22Rv1 (cell line): ENCODE measurements at regions not wholly inside any gene's neighbourhood (a gene's known extent, or its start where the extent isn't known, plus 50 kb on each side); places are given as distances from the start of the nearest gene placed in this dataset.
"Not testable (repeated sequence)": the region's sequence is repeated elsewhere in the genome, so short reads cannot be mapped to it uniquely, and the experiment has no call there.

Source experiments
- H3K27ac ChIP-seq: fragments of 450-650 bp; 2 replicates; pipeline ENCODE4 v1.5.1; 2017
- ZFX ChIP-seq: fragments of 450-650 bp; IDR thresholded peaks from 2 replicates; pipeline ENCODE4 v1.6.1; 2017; ENCODE audit warnings: antibody characterized with exemption, borderline replicate concordance
- TF ChIP-seq, protein P1 (sequence below): fragments of 450-650 bp; IDR thresholded peaks from 2 replicates; pipeline ENCODE4 v1.5.1; 2017; ENCODE audit warnings: mild to moderate bottlenecking

DNA sequence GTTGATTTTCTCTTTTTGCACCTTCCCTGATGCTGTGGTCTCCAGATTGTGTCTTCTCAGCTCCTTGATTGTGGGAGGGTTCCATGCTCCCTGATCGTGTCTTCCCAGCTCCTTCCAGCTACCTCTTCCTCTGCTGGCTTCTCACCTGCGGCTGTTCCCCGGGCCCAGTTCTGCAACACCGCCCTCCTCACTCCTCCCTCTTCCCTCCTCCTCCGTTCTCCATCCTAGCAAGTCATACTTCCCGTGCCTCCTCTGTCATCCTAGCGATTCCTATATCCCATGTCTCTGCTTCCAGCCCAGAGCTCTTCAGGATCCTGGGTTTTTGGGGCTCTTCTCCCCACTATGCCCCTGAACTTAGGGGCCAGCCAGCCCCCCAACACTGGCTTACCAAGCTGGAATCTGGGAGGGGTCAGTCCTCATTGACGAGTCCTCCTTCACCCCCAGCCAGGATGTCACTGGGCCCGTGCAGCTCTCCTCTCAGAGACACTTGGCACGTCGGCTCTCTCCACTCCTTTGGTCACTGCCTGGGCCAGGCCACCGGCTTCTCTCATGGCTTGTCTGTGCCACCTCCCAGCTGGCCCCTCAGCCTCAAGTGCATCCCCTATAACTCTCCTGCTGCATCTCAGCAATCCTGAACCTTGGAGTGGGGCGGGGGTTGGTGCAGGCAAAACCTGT, 255.4 kb upstream of the MVB12B start:
- no peak overlapping the region for H3K27ac ChIP-seq
- no peak for TF ChIP-seq ZFX
- TF ChIP-seq, protein P1, sequence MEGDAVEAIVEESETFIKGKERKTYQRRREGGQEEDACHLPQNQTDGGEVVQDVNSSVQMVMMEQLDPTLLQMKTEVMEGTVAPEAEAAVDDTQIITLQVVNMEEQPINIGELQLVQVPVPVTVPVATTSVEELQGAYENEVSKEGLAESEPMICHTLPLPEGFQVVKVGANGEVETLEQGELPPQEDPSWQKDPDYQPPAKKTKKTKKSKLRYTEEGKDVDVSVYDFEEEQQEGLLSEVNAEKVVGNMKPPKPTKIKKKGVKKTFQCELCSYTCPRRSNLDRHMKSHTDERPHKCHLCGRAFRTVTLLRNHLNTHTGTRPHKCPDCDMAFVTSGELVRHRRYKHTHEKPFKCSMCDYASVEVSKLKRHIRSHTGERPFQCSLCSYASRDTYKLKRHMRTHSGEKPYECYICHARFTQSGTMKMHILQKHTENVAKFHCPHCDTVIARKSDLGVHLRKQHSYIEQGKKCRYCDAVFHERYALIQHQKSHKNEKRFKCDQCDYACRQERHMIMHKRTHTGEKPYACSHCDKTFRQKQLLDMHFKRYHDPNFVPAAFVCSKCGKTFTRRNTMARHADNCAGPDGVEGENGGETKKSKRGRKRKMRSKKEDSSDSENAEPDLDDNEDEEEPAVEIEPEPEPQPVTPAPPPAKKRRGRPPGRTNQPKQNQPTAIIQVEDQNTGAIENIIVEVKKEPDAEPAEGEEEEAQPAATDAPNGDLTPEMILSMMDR: no peak

DNA sequence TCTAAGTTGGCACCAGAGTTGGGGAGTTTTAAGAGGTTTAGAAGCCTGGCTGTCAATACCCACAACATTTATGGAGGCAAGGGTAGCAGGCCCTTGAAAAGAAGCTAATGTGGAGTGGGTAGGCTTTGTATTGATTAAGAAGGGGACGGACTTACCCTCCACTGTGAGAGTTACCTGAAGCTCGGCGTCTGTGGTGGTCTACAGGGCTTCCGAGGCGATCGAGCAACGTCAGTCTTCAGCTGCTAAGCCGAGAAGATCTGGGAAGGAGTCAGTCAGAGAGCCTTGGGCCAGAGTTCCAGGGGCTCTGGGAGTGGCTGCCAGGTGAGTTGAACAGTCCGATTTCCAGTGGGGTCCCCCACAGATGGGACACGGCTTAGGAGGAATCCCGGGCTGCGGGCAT, 249.0 kb upstream of the MVB12B start:
- H3K27ac ChIP-seq: not testable (repeated sequence)

DNA sequence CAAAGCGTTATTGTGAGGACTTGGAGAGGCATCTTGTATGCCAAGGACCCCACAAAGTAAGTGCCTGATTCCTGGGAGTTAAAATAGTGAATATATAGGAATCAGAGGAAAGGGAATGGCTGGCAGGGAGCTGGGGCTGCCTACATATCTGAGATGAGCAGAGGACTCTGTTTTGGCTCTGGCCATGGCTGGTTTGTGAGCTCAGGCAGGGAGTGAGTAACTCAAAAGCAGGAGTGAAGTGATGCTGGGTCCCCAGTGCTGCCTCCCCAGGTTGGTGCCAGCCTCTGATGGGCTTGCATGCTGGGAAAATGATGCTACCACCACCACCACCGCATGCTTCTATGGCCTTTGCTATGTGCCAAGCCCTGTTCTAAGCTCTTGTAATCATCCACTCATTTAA, 246.0 kb upstream of the MVB12B start:
- H3K27ac ChIP-seq: no peak overlapping the region
- TF ChIP-seq, protein P1: no peak
- no peak for TF ChIP-seq ZFX

DNA sequence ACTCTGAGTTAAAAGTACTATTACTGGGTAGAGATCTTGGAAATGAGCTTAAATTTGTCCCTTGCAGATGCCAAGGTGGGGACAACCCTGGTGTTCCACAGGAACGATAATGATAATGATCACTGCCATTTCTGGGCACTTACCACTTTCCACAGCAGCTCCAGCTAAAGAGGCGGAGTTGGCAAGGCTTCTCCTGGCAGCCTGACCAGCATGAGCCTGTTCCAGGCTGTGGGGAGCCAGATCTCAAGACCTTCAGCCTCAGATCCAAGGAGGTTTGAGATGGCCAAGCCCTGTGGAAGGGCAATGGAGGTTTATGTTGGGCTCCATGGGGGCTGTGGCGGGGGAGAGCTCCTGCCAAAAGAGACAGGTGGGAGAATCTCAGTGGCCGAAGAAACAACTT, 244.9 kb upstream of the MVB12B start:
- no peak overlapping the region for H3K27ac ChIP-seq
- TF ChIP-seq, protein P1: no peak
- TF ChIP-seq ZFX: no peak

DNA sequence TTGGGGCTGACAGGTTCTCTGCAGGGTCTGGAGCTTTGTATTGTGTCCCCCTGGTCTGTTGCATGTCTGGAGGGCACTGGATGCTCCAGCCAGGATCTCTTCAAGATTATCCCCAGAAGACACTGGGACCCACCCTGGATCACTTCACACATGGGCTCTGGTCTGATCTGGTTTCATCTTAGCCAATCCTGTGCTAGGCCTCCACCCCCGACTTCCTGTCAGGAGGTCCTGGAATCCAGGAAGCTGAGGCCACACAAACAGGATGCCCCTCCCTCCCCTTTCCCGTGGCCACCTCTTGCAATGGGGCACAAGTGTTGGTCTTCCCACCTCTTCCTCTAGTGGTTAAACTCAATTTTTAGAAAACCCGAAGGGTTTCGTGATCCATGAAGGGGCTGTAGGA, 242.6 kb upstream of the MVB12B start:
- no peak overlapping the region for H3K27ac ChIP-seq
- TF ChIP-seq, protein P1: no peak
- no peak for TF ChIP-seq ZFX

DNA sequence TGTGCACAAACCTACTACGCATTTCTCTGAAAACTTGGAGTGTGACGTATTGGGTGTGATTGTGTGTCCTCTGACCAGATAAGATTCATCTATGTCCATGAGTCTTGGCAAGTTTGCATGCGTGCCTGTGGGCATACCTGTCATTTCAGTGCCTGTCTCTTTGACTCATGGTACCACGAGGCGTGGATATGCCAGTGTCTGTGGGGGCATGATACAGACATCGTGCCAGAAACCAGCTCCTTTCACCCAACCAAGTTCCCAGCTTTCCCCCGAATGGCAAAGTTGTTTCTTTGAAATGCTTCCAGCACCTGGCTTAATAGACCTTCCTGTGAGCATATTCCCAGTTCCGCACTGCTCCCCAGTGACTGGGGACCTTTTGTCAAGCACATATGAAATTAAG, 241.9 kb upstream of the MVB12B start:
- H3K27ac ChIP-seq: no peak overlapping the region
- TF ChIP-seq, protein P1: no peak
- no peak for TF ChIP-seq ZFX

DNA sequence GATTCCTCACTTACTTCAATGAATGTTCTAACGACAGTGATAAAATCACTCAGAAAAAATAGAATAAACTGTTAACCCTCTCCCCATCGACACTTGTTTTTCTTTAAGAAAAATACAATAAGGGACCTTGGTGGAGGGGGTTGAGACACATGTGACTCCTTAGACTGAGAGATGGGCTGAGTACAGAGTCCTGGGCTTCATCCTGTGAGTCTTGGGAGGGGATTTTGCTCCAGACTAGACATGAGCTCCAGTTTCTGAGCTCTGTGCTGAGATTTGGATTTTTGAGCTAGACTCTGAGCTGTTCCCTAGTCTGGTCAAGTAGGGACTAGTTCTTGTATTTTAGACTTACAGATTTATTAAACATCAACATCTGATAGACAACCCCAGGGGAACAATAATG, 241.5 kb upstream of the MVB12B start:
- H3K27ac ChIP-seq: no peak overlapping the region
- no peak for TF ChIP-seq ZFX
- TF ChIP-seq, protein P1: no peak

DNA sequence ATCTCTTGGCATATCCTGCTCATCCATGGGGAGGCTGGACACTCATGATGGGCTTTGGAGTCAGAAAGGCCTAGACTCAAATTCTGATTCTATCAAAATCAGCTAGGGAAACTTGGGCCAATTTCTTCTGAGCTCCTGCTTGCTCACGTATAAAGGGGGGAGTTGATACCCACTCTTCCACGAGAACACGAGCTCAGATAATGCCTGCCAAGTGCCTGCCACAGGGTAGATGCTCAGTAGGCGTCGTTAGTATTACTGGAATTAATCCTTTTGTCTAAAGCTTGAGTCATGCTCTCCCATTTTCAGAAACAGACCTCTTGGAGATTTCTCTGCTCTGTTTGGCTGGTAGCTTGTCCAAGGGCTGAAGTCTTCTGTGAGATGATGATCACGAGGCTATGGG, 238.3 kb upstream of the MVB12B start:
- H3K27ac ChIP-seq: no peak overlapping the region
- TF ChIP-seq ZFX: no peak
- TF ChIP-seq, protein P1: no peak
